Ureter (tissue), 1 donor: ENCODE measurements at regions not wholly inside any gene's neighbourhood (a gene's known extent, or its start where the extent isn't known, plus 50 kb on each side); places are given as distances from the start of the nearest gene placed in this dataset.

Experiments
- DNase-seq: peaks from one replicate; pipeline ENCODE4 v3.0.0-alpha.2; 2020; ENCODE audit warnings: low spot score
- donor health status: DM: yes; HTN: yes; CAD: no.

DNA sequence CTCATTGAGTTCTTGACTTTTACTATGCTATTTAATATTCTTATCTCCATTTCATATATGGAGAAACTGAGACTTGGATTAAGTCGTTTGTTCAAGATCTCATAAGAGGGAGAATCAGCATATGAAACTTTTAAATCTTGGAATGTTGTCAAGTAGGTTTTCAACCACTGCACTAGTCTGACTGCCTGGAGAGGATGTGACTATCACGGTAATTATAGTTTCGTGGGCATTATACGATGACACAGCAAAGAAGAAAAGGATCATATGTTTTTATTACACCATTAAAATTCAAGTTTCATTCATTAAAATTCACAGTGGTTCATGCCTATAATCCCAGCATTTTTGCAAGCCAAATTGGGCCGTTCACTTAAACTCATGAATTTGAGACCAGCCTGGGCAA, 555.2 kb downstream of the SLITRK1 start:
- DNase-seq: no peak

DNA sequence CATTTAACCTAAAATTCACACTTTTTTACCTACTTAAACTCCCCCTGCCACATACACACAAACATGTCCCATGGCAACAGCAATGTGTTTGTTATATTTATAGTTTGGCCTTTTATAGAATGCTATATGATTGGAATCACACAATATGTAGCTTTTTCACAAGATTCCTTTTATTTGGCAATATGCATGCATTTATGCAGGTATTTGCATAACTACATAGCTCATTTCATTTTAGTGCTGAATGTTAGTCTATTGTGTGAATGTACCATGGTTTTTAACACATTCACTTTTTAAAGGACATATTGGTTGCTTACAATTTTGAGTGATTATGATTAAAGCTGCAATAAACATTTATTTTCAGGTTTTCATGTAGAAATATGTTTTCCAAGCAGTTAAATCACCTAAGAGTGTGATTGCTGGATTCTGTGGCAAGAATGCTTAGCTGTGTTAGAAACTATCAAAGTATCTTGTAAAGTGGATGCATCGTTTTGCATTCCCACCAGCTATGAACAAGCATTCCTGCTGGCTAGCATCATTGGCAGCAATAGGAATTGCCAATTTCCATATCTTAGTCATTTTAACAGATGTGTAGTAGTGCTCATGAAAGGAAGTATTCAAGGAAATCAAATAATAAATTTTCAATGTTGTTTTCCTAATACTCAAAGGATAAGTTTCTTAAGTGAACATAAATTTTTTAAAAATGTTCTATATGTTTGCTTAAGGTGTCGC, 557.0 kb downstream of the SLITRK1 start:
- DNase-seq: no peak

DNA sequence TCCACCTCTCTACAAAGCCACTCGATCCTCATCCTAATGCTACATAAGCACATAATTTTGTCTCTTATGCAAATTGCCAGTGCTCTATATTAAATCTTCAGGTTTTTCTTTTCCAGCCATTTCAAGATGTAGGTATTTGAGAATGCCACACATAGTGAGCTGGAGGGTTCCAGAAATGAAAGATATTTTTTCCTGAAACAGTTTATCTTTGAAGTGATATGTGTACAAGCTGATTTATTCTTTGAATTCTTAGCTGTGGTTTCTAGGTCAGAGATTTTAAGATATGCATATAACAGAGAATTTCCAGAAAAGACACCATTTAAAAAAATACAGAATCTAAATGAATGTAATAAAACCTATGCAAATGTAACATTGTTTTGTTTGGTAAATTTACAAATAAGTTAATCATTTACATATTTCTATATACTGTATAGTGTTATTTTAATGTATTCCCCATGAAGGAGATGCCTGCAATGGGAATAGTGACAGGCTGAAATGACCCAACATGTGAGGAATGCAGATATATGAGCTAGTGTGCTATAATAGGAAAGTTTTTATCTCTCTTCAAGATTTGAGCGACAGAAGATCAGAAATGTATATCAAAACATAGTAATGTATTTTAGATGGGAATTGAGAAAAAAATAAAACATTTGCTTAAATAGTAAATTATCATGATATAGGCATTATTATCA, 570.2 kb downstream of the SLITRK1 start:
- DNase-seq: no peak

DNA sequence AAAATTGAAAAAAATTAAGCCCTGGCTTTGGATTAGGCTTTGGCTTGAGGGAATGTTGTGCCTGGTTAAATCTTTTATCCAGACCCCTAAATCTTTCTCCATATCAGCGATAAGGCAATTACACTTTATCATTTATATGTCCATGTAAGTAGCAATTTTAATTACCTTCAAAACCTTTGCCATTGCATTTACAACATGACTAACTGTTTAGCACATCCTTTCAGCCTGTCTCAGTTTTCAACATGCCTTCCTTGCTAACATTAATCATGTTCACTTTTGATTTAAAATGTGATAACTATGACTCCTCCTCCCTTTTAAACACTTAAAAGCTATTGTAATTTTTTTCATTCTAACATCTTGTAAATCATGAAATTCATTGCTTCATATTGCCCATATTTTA, 583.7 kb downstream of the SLITRK1 start:
- DNase-seq: no peak

DNA sequence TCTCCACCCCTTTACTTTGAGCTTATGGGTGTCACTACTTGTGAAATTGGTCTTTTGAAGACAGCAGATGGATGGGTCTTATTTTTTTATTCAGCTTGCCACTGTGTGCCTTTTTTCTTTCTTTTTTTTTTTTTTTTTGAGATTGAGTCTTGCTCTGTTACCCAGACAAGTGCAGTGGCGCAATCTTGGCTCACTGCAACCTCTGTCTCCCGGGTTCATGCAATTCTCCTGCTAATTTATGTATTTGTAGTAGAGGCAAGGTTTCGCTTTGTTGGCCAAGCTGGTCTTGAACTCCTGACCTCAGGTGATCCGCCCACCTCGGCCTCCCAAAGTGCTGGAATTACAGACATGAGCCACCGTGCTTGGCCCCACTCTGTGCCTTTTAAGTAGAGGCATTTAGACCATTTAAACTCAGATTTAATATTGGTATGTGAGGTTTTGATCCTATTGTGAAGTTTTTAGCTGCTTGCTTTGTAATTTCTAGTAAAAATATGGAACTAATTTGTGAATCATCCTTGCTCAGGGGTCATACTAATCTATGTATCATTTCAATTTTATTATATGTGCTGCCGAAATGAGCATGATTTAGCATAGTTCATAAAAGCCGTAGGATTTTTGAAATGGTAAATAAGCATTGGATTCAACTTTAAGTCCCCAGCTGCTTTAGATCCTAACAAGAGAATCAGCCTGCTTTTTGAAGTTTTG, 584.5 kb downstream of the SLITRK1 start:
- no peak for DNase-seq

DNA sequence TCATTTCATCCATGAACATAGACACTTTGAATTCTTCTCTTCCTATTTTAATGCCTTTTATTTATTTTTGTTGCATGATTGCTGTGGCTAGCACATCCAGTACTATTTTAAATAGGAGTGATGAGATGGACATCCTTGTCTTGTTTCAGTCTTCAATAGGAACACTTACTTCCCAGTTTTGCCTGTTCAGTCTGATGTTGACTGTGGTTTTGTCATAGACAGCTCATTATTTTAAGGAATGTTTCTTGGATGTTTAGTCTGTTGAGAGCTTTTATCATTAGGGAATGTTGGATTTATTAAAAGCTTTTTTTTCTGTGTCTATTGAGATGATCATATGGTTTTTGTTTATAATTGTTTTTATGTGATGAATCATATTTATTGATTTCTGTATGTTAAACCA, 586.6 kb downstream of the SLITRK1 start:
- DNase-seq: no peak

DNA sequence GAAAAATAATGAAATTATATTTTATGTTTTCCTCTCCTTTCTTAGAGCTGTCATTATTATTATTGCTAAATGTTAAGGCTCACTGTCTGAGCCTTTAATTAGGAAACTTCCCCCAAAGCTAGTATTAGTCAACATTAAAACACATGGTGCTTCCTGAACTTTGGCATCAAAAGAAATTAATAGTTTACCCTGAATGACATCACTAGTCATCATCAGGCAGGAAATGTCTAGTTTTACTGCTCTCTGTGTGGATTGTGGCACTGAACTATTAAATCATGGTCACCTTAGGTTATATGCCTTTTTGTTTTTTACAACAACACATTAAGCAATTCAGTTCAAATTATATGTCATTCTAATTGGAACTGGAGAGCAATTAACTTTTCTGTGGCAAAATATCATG, 595.5 kb downstream of the SLITRK1 start:
- no peak for DNase-seq

DNA sequence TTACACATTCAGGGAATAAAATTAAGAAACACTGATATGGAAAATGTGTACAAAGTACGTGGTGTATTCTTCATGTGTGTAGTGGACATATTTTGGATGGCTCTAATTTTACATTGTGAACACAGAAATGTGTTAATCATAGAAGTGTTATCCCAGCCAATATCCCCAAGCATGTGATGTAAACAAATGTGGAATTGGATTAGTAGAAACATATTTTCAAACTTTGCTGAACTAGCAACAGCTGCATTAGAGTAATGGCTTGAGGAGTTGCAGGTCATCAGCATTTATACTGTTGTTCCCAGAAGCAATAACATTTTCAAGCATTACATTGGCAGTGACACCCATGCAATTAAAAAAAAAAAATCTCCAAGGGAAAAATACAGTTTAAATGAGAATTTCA, 600.6 kb downstream of the SLITRK1 start:
- no peak for DNase-seq

DNA sequence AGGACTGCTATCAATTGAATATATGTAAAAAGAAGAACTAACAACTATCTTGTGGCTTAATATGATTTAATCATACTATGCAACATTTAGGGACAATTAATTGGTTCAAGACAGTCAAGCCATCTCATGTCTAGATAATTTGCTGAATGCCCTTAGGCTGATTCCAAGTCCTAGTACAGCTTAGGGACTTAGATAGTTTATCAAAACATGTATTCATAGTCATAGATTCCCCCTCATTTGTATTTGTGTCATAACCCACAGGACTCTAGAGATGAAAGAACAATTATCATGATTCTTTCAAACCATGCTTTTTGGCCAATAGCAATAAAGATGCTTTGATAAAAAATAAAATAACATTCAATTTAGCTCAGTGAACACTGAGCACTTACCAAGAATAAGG, 607.6 kb downstream of the SLITRK1 start:
- no peak for DNase-seq

DNA sequence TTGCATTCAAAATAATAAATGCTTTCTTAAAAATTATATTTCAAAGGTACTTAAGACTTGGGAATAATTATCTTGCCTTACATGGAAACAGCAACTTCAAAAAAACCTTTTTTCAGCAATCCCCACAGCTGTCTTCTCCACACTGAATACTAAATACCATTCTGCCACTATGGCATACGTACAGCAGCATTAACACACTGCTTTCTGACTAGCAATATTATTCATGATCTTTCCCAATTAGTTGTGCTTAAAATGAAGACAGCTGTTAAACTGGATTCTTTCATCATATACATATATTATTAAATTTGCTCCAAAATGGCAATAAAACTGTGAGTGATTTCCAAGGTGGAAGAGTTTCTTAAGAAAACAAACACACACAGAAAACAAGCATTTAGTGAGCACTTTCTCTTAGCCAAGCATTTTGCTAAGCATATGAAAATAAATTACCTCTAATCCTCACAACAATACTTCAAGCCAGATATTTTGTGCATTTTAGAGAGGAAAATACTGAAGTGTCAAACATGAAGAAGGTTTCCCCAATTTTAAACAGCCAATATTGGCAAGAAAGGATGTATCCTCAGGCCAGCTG, 609.5 kb downstream of the SLITRK1 start:
- no peak for DNase-seq

DNA sequence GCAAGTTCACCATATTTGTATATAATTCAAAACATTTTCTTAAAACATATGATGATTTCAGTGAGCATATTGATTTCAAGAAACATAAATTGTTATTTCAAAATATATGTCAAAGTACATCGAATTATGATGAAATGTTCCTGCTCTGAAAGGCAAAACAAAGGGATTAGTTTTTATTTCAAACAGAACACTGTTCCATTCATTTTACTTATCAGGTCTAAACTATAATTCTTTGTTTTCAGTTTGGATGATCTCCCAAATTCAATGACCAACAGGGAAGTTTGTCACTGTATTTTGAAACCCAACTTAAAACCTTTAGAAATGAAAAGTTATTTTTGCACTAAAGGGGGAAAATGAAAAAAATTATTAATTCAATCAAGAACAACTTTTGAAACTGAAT, 610.2 kb downstream of the SLITRK1 start:
- no peak for DNase-seq

DNA sequence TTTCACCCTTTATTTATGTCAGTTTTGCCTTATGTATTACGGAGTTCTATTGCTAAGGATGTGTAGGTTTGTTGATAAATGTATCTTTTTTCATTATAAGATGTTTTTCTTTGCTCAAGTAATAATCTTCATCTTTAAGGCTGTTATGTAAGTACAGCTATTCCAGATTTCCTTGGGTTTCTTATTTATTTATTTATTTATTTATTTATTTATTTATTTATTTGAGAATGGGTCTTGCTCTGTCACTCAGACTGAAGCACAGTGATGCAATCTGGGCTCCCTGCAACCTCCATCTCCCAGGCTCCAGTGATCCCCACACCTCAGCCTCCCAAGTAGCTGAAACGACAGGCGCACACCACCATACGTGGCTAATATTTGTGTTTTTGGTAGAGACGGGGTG, 617.0 kb downstream of the SLITRK1 start:
- DNase-seq: no peak

DNA sequence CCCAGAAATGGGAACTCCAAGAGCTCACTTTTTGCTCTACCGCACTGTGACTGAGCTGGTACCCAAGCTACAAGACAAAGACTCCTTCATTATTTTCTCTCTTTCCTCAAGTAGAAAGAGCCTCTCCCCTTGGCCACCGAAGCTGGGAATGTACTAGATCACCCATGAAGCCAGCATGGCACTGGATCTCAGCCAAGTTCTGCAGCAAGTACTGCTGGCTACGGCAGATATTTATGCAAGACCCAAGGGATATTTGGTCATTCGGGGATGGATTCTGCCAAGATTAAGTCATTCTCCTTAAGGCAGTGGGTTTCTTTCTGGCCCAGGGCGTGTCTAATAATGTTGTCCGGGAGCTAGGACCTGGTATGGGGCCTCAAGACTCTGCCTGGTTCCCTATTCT, 633.5 kb downstream of the SLITRK1 start:
- DNase-seq: no peak

DNA sequence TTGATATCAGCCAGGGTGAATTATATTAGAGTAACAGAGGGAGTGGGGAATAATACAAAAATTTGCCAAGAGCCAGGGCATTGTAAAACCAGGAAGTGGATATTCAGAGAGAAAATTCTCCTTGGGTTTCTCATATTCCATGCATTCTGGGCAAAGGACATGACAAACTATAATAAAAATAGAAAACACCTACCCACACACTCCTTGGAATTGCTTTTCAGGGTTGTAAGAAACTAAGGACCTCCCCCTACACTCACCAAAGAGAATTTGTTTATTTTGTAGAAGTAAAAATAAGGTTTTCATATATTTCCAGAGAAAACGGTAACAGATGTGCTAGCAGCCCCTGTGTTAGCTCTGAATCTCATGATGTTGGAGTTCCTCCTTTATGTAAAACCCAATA, 649.6 kb downstream of the SLITRK1 start:
- no peak for DNase-seq

DNA sequence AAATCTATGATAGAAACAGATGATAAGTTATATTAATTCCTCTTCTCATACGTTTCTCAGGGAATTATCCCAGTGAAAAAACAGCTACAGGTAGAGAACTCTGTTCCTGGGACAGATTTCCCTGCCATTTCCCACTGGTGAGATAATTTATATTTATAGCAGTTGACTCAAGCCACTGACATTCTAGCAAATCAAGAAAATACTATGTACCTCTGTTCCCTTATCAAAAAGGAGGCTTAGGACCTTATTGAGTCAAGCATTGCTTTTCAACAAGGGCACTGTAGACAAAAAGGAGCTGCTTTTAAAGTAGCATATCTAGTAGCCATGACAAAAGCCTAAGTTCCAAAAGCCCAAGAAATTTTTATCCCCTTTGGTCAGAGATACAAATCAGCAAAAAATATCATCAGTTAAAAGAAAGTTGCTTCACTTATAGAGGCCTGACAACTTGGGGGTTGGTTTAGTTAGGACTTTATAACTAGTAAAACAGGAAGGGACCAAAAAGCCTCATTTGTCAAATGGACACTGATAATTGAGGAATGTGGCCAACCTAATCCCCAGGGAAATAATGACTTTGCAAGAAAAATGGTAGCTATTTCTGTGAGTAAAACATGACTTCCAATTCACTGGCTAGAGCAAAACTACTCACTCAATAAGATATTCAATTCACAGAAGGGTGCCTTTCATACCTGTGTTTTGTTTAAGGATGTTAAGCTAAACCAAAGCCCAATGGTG, 652.5 kb downstream of the SLITRK1 start:
- no peak for DNase-seq

DNA sequence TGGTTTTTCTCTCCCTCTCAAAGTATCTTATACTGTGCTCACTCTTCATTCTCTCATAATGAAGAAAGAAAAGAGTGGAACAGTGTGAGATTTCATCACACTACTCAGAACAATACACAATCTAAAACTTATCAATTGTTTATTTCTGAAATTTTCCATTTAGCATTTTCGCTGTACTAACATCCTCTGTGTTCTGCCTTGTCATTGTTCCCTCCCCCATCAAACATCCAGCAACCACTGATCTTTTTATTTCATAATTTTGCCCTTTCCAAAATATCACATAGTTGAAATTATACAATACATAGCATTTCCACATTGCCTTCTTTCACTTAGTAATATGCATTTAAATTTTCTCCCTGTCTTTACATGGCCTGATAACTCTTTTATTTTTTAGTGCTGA, 658.7 kb downstream of the SLITRK1 start:
- DNase-seq: no peak

DNA sequence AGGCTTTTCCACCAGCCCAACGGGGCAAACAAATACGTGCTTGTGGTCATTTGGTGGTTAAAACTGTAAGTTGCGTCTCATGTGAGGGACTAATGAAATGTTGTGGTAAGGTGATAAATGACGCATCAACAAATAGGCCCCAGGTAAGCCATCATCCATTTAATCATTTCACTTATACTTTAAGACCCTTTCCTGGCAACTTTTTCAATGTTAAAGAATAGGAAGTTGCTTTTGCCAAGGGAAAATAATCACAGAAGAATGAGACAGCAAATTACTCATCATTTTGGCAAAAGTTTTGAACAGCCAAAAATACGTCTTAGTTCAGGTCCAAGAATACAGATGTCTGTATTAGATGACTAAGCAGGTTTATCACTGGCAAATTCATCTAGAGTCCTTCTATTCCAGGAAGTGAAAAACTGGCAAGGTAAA, 660.4 kb downstream of the SLITRK1 start:
- no peak for DNase-seq

DNA sequence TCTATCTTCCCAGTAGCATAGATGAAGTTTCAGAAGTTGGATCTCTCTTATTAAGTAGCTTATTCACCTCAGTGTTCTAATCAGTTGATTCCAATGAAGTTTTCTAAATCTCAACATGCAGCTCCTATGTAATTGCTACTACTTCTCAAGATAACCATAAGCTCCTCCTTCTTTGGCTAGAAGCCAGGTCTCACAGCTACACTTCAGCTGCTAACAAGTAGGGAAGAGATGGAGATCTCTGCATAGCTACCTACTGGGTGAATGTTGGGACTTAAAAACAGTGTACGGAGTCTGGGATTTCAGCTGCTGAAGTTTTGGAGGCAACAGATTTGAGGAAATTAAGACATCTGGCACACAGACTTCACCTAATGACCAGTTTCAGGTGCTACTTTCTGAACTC, 661.0 kb downstream of the SLITRK1 start:
- no peak for DNase-seq

DNA sequence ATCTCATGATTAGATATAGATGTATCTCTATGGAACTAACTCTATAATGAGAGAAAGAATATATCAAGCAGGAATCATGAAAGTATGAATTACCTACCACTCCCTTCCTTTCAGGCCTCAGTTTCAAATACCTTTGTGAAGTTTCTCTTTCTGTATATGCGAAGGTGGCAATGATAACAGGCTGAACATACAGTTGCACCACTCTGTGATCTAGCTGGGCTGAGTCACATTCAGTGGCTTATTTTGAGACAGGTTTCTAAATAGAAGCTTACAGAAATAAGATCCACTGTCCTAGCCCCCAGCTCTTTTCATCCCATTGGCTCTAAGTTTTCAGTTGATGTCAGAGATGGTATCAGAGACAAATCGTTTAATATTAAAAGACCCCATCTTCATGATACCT, 662.0 kb downstream of the SLITRK1 start:
- no peak for DNase-seq

DNA sequence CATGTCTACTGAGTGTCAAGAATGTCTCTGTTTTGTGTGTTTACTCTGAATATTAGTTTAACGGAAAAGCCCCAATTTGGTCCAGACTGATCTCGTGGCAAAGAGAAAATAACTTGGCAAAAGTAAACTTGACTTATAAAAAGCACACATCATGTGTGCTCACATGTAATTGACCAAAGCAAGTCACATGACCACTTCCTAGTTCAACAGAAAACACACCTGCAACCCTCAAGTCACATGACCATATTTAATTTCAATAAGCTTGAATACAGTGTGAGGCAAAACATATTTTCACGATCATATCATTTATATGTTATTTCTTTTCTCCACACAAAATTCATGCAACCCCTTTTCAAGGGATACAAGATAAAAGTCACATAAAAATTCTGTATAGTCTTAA, 662.4 kb downstream of the SLITRK1 start:
- DNase-seq: no peak

DNA sequence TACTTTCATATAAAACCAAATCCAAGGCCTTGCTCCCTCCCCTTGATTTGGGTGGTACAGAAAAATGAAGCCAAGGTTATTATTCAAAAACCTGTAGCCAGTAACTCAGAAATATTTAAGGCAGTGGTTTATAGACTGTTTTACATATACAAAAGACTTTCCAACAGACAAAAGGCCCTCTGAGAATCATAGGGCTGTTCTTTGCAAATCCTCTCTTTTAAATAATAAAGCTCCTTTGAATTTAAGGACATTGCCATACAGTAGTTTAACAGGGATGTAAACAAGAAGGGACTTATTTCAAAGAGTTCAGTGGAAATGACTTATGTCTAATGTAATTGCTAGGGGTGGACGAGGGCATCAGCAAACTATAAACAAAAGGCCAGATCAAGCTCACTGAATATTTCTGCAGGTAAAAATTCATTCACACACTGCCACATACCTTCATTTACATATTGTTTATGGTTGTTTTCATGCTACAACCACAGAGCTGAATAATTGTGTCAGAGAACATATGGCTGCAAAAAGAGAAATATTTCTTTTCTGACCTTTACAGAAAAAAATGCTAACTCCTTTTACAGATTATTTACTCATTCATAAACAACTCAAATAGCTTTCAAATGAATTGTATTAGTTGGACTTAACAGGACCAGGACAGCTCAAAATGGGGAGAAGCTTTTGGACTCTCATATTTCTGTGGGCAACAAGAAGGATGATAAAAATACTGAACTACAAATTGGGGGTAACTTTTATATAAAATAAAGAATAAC, 665.6 kb downstream of the SLITRK1 start:
- DNase-seq: no peak
